Bronchial epithelial cell (primary cell): ENCODE measurements at regions not wholly inside any gene's neighbourhood (a gene's known extent, or its start where the extent isn't known, plus 50 kb on each side); places are given as distances from the start of the nearest gene placed in this dataset.

Source experiments
- DNase-seq: peaks from one replicate; pipeline ENCODE4 v3.0.0-alpha.2; 2010; ENCODE audit warnings: low read depth
- FAIRE-seq: peaks from 2 replicates; lab custom pipeline; 2011; peaks lifted over from hg19 to GRCh38; lab: Jason Lieb, UNC
- H3K27me3 ChIP-seq: 2 replicates; pipeline ENCODE4 v1.5.1; 2011; ENCODE audit warnings: low read length; ENCODE audit not compliant: control insufficient read depth, insufficient read depth
- H3K36me3 ChIP-seq: 2 replicates; pipeline ENCODE4 v1.5.1; 2011; ENCODE audit warnings: low read length; ENCODE audit not compliant: control insufficient read depth, insufficient read depth
- H3K4me3 ChIP-seq: 2 replicates; pipeline ENCODE4 v1.5.1; 2011; ENCODE audit warnings: mild to moderate bottlenecking, low read depth, low read length, control low read depth
- TF ChIP-seq, protein P1 (sequence below): IDR thresholded peaks from 2 replicates; pipeline ENCODE4 v1.5.1; 2011; ENCODE audit warnings: mild to moderate bottlenecking, moderate library complexity, low read length, control low read depth, inconsistent platforms; ENCODE audit not compliant: insufficient read depth, severe bottlenecking

DNA sequence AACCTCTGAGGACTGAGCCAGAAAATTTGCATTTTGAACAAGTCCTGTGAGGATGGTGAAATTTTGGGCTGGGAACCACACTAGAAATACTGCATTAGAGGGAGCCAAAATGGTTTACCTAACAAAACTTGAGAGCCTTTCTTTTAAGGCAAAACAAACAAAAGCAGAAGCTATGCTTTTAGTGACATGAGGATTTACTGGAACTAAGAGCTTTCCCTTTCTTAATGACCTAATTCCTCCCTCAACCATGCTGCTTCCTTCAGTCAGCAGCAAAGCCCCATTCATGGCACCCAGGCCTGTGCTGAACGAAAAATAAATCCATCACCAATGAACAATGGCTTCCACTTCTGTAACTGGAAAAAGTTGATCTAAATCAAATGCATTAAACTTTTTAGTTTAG, 974.3 kb downstream of the HACE1 start:
- Histone ChIP-seq H3K27me3 (no peaks in the 10 kb centered on the region), H3K36me3 (no peaks in the 10 kb centered on the region), H3K4me3 (no peak overlapping the region)
- TF ChIP-seq, protein P1, sequence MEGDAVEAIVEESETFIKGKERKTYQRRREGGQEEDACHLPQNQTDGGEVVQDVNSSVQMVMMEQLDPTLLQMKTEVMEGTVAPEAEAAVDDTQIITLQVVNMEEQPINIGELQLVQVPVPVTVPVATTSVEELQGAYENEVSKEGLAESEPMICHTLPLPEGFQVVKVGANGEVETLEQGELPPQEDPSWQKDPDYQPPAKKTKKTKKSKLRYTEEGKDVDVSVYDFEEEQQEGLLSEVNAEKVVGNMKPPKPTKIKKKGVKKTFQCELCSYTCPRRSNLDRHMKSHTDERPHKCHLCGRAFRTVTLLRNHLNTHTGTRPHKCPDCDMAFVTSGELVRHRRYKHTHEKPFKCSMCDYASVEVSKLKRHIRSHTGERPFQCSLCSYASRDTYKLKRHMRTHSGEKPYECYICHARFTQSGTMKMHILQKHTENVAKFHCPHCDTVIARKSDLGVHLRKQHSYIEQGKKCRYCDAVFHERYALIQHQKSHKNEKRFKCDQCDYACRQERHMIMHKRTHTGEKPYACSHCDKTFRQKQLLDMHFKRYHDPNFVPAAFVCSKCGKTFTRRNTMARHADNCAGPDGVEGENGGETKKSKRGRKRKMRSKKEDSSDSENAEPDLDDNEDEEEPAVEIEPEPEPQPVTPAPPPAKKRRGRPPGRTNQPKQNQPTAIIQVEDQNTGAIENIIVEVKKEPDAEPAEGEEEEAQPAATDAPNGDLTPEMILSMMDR, result no peak
- FAIRE-seq (no peak), DNase-seq (no peak)

DNA sequence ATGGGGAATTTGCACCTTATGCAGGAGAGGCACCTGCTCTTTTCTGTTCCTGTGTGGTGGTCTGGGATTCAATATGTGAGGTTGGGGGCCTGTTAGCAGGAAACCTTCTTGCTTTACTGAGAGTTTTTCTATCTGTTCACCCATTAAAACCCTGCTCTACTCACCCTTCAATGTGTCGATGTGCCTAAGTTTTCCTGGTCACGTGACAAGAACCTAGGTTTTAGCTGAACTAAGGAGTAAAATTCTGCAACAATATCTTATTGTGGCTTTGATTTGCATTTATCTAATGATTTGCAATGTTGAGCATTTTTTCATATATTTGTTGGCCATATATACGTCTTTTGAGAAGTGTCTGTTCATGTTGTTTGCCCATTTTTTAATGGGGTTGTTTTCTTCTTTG, 979.9 kb downstream of the HACE1 start:
- Histone ChIP-seq H3K36me3 (no peaks in the 10 kb centered on the region), H3K4me3 (no peak overlapping the region), H3K27me3 (no peaks in the 10 kb centered on the region)
- TF ChIP-seq, protein P1, result no peak
- DNase-seq (no peak), FAIRE-seq (no peak)

DNA sequence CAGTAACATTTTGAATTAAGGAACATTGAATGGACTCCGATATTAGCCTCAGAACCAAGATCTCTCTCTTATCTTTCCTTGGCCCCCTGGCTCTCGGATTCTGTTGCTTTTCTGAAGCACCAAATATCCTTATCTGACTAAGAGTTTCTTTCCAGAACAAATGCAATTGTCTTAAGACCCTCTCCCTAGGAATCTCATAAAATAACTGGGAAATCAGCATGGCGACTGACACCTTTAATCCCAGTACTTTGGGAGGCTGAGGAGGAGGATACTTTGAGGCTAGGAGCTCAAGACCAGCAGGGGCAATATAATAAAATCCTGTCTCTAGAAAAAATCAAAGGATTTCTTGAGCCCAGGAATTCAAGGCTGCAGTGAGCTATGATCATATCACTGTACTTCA, 984.5 kb downstream of the HACE1 start:
- no peaks in the 10 kb centered on the region for H3K27me3 ChIP-seq
- TF ChIP-seq, protein P1, result no peak

DNA sequence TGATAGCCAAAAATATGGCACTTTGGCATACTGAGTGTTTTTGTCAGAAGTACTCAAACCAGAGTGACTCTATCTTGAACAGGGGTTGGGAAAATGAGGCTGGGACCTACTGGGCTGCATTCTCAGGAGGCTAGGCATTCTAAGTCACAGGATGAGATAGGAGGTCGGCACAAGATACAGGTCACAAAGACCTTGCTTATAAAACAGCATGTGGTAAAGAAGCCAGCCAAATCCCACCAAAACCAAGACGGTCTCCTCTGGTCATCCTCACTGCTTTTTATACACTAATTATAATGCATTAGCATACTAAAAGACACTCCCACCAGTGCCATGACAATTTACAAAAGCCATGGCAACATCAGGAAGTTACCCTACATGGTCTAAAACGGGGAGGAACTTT, 985.1 kb downstream of the HACE1 start:
- no peak for FAIRE-seq
- TF ChIP-seq, protein P1, result no peak
- Histone ChIP-seq H3K36me3 (no peaks in the 10 kb centered on the region), H3K27me3 (no peaks in the 10 kb centered on the region), H3K4me3 (no peak overlapping the region)
- no peak for DNase-seq

More for the DNA sequence above, 984.5 kb downstream of the HACE1 start:
- DNase-seq (no peak), FAIRE-seq (no peak)
- H3K36me3 ChIP-seq, result no peaks in the 10 kb centered on the region
- no peak overlapping the region for H3K4me3 ChIP-seq

DNA sequence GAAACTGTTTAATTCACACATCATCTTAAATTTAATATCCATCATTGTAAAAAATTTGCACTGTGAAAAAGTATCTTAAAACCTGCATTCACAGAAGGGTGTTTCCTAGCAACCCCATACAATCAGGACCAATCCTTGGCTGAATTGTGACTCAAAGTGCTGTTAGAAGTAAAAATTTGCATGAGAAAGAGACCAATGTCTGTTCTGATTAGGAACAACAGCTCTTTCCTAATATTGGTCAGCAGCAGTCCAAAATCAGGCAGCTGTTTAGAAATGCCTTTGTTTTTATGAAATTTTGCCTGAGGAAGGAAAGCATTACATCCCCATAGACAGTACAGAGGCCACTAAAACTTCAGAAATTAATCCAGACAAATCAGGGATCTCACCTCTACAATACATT, 987.0 kb downstream of the HACE1 start:
- TF ChIP-seq, protein P1, result no peak

DNA sequence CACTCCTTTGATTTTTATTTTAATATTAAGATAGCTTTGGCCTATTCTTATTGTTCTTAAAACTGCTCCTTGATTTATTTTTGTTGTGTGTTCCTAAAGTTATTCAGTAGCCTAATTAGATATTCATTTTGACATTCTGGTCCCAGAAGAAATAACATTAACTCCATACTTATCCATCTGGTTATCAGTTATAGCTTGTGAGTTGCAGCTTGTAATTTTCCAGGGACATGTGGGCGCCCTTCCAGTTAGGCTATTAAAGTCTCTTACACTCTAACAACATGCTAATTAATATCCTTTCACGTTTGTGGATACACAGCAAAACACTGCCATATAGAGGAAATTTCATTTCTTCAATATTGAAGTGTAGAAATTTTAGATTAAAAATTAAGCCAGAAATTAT, 987.5 kb downstream of the HACE1 start:
- TF ChIP-seq, protein P1, result no peak
- DNase-seq (no peak), FAIRE-seq (no peak)
- no peaks in the 10 kb centered on the region for H3K27me3 ChIP-seq
- no peaks in the 10 kb centered on the region for H3K36me3 ChIP-seq
- no peak overlapping the region for H3K4me3 ChIP-seq

More for the DNA sequence above, 987.0 kb downstream of the HACE1 start:
- no peaks in the 10 kb centered on the region for H3K36me3 ChIP-seq
- DNase-seq (no peak), FAIRE-seq (no peak)
- no peaks in the 10 kb centered on the region for H3K27me3 ChIP-seq
- no peak overlapping the region for H3K4me3 ChIP-seq
